ENCODE measurements at regions not wholly inside any gene's neighbourhood (a gene's known extent, or its start where the extent isn't known, plus 50 kb on each side); places are given as distances from the start of the nearest gene placed in this dataset.

DNA sequence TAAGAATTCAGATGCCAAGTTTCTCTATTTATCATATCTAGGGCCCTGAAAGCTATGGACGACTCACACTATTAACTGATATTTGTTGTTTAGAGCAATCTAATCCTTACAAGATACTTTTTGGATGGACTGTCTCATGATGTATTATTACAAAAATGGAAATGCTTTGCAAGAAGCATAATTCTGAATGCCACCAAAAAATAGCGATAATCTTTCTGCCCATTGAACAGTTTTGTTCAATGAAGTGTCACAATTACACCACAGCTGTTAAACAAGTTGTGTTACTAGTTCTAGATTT lies 460.4 kb upstream of the JARID2 start:
- H2BK20ac ChIP-seq (ENCODE audit: low read depth, low read length, poor library complexity, severe bottlenecking), result no peak overlapping the region
- H3K23ac ChIP-seq (ENCODE audit: insufficient read length, low read depth, low read length), result no peak overlapping the region
- no peak overlapping the region for H2BK120ac ChIP-seq (ENCODE audit: low read depth, low read length, poor library complexity, severe bottlenecking)
- H4K20me1 ChIP-seq (ENCODE audit: control insufficient read depth, insufficient read depth, insufficient read length), result no peaks in the 10 kb centered on the region
- no peaks in the 10 kb centered on the region for H3K79me2 ChIP-seq (ENCODE audit: insufficient read depth, low read length)
- H2AFZ ChIP-seq (ENCODE audit: low read length), result no peak overlapping the region
- H3K27ac ChIP-seq (ENCODE audit: insufficient read length, low read depth, low read length), result peak overlapping the region; percentile 99
- H3K79me1 ChIP-seq (ENCODE audit: insufficient read depth, low read depth, low read length, poor library complexity, severe bottlenecking), result no peaks in the 10 kb centered on the region
- peak overlapping the region; percentile 99 for H3K27ac Mint-ChIP-seq
- H3K9me3 Mint-ChIP-seq, result peaks cover 2 to 8% of the 10 kb centered on the region in 2 experiments; a peak in 3 of 5 replicates
- no peaks in the 10 kb centered on the region for H3K9me3 ChIP-seq (ENCODE audit: control insufficient read depth, low read depth, low read length)
- no peaks in the 10 kb centered on the region for H3K27me3 Mint-ChIP-seq (ENCODE audit: low read depth)
- H2BK5ac ChIP-seq (ENCODE audit: insufficient read length, low read length), result no peak overlapping the region
- no peak overlapping the region for H3K4me3 Mint-ChIP-seq
- H3K18ac ChIP-seq (ENCODE audit: insufficient read length, low read depth, low read length), result no peak overlapping the region
- no CpG with 5 or more reads among the region's 2 CpGs for WGBS (ENCODE audit: extremely low coverage, insufficient read length, low lambda C conversion rate)
- no peak overlapping the region for H3T11ph ChIP-seq (ENCODE audit: low read length)
- peaks cover 75 to 76% of the 10 kb centered on the region in 2 experiments for H3K4me1 Mint-ChIP-seq
- no peak overlapping the region for H3K9ac ChIP-seq (ENCODE audit: extremely low read depth, insufficient read length, low read length)
- DNase-seq, result no peak
- no peak overlapping the region for H4K8ac ChIP-seq (replicated peaks; ENCODE audit: insufficient read length, low read depth, low read length)
- no peak overlapping the region for H4K91ac ChIP-seq (ENCODE audit: insufficient read length, low read depth, low read length)
- peaks cover 17% of the 10 kb centered on the region; the same call in 1 of the 2 replicates for H3K4me1 ChIP-seq (ENCODE audit: insufficient read depth, low read length)
- H3K14ac ChIP-seq (ENCODE audit: insufficient read depth, low read length), result no peak overlapping the region; the same call in 1 of the 2 replicates
- H3K27me3 ChIP-seq (ENCODE audit: insufficient read depth, low read length), result no peaks in the 10 kb centered on the region
- H2BK15ac ChIP-seq (ENCODE audit: low read depth, low read length), result no peak overlapping the region
- no peak overlapping the region for H2BK12ac ChIP-seq (ENCODE audit: insufficient read length, low read depth, low read length)
- H3K4ac ChIP-seq (ENCODE audit: low read depth, low read length), result no peak overlapping the region; the same call in 1 of the 2 replicates
- peaks cover 6 to 8% (median 7%) of the 10 kb centered on the region in 3 experiments; a peak in 6 of 7 replicates for H3K36me3 Mint-ChIP-seq (ENCODE audit: insufficient read depth in 1 of 3, low read depth in 3 of 3)
- no peak overlapping the region for H3K56ac ChIP-seq (ENCODE audit: insufficient read length, low read depth, low read length)
- TF ChIP-seq, protein P1, sequence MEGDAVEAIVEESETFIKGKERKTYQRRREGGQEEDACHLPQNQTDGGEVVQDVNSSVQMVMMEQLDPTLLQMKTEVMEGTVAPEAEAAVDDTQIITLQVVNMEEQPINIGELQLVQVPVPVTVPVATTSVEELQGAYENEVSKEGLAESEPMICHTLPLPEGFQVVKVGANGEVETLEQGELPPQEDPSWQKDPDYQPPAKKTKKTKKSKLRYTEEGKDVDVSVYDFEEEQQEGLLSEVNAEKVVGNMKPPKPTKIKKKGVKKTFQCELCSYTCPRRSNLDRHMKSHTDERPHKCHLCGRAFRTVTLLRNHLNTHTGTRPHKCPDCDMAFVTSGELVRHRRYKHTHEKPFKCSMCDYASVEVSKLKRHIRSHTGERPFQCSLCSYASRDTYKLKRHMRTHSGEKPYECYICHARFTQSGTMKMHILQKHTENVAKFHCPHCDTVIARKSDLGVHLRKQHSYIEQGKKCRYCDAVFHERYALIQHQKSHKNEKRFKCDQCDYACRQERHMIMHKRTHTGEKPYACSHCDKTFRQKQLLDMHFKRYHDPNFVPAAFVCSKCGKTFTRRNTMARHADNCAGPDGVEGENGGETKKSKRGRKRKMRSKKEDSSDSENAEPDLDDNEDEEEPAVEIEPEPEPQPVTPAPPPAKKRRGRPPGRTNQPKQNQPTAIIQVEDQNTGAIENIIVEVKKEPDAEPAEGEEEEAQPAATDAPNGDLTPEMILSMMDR (conservative IDR thresholded peaks at IDR 0.05), result no peak
- peak overlapping the region; percentile 65 for H3K4me2 ChIP-seq (ENCODE audit: insufficient read depth, insufficient read length, low read length)
- no peak overlapping the region for H4K5ac ChIP-seq (ENCODE audit: insufficient read length, low read depth, low read length)
- no peak overlapping the region for H2AK5ac ChIP-seq (ENCODE audit: insufficient read length, low read length)
- H3K23me2 ChIP-seq (ENCODE audit: insufficient read length, low read depth, low read length, poor library complexity, severe bottlenecking), result no peaks in the 10 kb centered on the region
